H54 (cell line): ENCODE measurements at regions not wholly inside any gene's neighbourhood (a gene's known extent, or its start where the extent isn't known, plus 50 kb on each side); places are given as distances from the start of the nearest gene placed in this dataset.
"Not testable (repeated sequence)": the region's sequence is repeated elsewhere in the genome, so short reads cannot be mapped to it uniquely, and the experiment has no call there.

Experiments
- DNase-seq: peaks from one replicate; pipeline ENCODE4 v3.0.0; 2011; ENCODE audit warnings: low spot score, mixed read lengths; ENCODE audit not compliant: insufficient read length
- FAIRE-seq: peaks from 3 replicates; lab custom pipeline; 2011; peaks lifted over from hg19 to GRCh38; lab: Jason Lieb, UNC
- POLR2A ChIP-seq: IDR thresholded peaks from 2 replicates; pipeline ENCODE4 v1.6.1; 2011; ENCODE audit warnings: low read depth, mild to moderate bottlenecking, low read length

- no peak for TF ChIP-seq POLR2A
- DNase-seq: no peak
- peak; percentile 65 for FAIRE-seq
These were observed 287.8 kb upstream of the DAB2 start for GRCh38 chr5:39712316-39713249.

DNA sequence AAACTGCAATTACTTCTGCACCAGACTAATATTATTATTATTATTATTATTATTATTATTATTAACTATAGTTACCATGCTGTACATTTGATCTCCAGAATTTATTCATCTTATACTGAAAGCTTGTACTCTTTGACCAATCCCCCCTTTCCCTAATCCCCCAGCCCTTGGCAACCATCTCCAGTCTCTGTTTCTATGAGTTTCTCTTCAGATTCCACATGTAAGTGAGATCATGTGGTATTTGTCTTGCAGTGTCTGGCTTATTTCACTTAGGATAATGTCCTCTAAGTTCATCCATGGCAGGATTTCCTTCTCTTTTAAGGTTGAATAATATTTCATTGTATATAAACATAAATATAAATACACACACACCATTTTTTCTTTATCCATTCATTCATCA, 287.0 kb upstream of the DAB2 start:
- DNase-seq (no peak), FAIRE-seq (no peak)

DNA sequence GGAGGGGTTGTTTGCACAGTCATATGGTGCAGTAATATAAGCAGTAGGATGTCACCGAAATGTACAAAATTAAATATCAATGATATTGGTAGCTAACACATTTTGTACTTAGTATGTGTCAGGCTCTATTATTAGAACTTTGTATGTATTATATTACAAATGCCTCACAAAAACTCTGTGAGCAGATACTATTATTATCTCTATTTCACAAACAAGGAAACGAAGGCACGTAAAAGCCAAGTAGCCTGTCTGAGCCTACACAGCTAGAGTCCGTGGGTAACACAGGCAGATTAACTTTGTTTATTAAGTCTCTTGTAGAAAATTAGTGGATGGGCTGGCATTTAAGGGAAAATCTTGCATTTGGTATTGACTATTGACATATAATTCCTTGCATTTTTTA, 284.3 kb upstream of the DAB2 start:
- FAIRE-seq (no peak), DNase-seq (no peak)
- TF ChIP-seq POLR2A: no peak

More for the DNA sequence above, 287.0 kb upstream of the DAB2 start:
- TF ChIP-seq POLR2A: no peak

DNA sequence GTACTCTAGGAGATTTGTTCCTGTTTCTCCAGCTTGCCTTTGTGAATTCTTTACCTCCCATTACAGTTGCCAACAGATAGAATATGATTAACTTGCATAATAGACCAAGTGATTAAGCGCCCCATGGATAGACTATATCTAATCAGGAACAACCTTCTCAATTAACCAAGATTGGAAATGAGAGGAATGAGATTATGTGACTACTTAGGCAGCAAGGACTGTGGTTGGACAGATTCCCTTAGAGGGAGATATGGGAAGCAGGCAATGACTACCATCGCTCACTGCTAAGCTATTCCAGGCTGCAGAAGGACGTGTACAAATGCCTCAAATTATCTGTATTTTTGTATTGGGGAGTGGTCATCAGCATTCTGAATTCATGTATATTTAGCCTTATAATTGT, 278.1 kb upstream of the DAB2 start:
- DNase-seq (no peak), FAIRE-seq (peak; percentile 89)
- TF ChIP-seq POLR2A: no peak

DNA sequence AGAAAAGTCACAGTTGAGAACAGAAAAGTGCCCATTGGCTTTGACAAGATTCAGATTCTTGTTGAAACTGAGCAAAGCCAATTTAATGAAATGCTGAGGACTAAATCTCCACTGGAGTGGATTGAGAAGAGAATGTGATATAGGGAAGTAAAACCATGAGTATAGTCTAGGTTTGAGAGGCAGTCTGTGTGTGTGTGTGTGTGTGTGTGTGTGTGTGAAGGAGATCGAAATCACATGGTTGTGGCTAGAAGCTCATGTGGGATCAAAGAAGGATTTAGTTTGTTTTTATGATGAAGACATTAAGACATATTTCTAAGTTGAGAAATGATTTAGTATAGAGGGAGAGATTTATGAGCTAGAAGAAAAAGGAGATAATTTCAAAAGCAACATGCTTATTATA, 275.7 kb upstream of the DAB2 start:
- no peak for DNase-seq
- no peak for FAIRE-seq
- TF ChIP-seq POLR2A: no peak

DNA sequence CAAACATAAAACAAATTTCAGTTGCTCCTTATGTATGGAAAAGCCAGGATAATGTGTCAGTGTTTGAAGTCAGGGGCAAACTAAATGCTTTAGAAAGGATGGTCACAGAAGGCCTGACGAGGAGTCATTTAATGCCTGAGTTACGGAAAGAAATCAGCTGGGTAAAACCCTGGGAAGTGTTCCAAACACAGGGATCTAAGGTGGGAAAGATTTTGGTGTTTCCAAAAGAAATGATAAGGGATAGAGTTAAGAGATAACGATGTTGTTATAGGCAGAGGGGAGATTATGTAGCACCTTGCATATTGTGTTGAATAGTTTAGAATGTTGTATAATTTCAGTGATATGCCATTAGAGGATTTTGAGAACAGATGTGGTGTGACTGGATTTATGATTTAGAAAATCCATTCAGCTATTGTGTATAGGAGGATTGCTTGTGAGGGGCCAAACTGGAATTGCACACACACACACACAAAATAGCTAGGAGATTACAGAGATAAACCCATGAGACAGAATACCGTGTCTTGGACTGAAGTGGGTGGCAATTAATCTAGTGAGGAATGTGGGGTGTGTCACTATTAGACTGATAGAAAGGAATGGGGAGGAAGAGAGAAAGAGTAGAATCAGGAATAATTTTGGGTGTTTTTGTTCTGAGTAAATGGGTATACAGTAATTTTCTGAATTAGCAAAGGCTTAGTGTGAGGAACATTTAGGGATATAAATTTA, 274.2 kb upstream of the DAB2 start:
- TF ChIP-seq POLR2A: no peak
- FAIRE-seq: no peak
- DNase-seq: no peak

DNA sequence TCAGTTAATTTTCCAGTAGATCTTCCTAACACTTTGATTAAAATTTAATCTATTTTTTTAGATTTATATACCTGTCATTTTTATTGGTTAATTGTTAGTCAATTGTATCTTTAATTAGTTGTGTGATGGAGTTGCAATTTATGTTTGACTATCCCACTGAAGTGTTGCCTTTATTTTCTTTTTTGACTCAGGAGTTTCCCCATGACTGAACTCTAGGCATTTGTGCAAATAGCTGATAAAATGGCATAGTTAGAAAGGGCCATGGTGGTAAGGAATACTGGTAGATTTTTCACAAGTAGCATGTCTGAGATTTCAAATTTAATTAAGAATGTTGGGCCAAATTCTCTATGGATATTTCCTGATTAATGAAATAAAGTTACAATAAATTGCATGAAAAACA, 273.1 kb upstream of the DAB2 start:
- no peak for TF ChIP-seq POLR2A
- FAIRE-seq (no peak), DNase-seq (no peak)

DNA sequence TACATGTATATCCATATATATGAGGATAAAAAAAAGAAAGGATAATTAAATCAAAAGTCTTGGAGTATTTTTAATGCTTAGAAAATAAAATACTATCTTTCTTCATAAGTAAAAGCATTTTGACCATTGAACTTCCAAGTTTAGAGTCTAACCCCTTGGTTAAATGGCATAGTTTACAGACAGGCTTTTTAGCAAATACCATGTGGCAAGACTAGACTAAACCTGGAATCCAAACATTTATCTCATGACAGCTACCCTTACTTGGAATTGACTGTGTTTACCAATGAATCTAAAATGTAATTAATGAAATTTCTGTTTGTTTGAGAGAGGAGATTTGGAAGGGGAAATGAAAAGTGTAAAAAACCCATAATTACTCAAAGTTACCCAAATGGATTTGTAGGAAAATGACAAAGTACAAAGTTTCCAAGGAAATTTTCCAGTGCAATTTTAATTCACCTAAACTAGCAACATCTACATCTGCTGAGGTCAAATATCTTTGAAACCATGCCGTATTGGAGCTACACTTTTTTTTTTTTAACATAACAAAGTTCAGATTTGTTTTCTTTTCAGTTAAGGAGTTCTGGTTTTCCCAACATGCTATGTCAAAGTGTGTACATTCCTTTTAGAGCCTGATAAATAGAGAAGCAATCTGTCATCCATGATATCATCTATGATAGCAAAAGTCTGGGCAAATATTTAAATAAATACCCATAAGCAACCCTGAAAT, 272.1 kb upstream of the DAB2 start:
- peak; percentile 11 for FAIRE-seq
- DNase-seq: no peak
- TF ChIP-seq POLR2A: no peak

DNA sequence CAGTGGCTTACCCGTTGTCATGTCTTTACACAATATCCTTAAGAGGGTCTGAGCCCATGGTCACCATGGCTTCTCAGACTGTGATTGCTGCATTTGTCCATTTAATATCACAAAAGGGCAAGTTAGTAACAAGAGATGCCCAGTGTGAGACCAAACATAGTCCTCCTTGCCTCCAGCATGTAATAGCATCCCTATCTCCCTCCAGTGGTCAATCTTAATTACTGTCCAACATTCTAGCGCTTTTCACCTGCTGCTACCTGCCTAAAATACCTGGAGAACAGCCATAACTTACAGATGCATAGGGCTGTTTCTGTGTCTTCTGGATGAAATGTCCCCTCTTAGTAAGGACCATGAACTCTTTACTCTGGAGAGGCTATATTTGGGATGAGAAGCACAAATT, 267.2 kb upstream of the DAB2 start:
- TF ChIP-seq POLR2A: no peak
- peak; percentile 33 for FAIRE-seq
- no peak for DNase-seq

DNA sequence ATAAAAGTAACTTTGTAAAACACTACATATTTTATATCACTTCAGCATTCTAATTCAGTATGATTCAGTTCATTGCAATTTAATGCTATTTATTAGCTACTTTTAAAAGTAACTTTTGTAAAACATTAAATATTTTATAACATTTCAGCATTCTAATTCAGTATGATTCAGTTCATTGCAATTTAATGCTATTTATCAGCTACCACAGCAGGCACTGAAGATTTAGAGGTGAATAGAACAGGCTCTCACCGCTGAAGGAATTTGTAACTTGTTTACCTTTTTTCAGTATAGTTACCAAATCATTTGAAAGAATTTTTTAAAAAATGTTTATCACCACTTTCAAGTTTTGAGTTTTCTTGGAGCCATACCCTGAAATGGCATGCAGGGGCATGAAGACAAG, 266.4 kb upstream of the DAB2 start:
- no peak for FAIRE-seq
- DNase-seq: no peak
- no peak for TF ChIP-seq POLR2A

DNA sequence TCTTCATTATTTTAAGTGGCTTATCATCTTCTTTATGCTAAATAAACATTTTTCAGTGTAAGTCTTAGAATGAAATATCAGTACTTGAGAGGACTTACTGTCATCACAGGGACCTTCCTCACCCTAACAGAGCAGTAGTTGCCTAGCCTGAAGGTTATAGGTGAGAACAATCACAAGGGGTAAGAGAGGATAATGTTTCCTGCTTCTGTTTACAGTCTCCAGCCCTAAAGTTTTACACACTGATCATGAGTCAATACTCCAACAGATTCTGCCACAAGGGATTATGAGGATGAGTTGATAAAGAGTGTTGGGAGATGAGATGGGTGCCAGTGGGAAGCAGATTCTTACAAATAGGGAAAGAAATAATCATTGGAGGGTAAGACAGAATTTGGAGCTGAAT, 265.1 kb upstream of the DAB2 start:
- DNase-seq (no peak), FAIRE-seq (peak; percentile 11)
- TF ChIP-seq POLR2A: no peak

DNA sequence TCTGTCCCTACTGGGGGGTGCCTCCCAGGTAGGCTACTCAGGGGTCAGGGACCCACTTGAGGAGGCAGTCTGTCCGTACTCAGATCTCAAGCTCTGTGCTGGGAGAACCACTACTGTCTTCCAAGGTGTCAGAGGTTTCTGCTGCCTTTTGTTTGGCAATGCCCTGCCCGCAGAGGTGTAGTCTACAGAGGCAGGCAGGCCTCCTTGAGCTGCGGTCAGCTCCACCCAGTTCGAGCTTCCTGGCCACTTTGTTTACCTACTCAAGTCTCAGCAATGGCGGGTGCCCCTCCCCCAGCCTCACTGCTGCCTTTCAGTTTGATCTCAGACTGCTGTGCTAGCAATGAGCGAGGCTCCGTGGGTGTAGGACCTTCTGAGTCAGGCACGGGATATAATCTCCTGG, 263.1 kb upstream of the DAB2 start:
- not testable (repeated sequence) for DNase-seq, FAIRE-seq

GRCh38 chr5:39680213-39680612, 255.4 kb upstream of the DAB2 start:
- TF ChIP-seq POLR2A: no peak
- DNase-seq: no peak
- no peak for FAIRE-seq

DNA sequence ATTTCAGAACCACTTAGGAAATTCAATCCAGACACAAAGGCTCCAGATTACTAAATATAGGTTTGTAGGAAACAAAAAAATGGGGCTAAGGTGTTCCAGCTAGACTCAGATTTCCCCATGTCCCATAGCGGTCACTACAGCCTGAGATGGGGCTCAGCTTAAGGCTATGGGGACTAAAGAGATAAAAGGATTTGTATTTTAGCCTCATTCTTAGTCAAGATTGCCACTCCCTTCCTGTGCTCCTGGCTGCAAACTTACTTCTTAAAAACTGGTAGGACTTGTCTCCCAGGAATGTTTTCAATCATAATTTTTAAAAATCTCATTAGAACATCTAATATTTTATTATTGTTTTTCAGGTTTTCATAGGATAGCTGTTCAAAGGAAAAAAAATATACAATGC, 253.8 kb upstream of the DAB2 start:
- DNase-seq (no peak), FAIRE-seq (no peak)
- TF ChIP-seq POLR2A: no peak

- DNase-seq: no peak
- peak; percentile 15 for FAIRE-seq
- no peak for TF ChIP-seq POLR2A
These were observed 250.9 kb upstream of the DAB2 start for GRCh38 chr5:39675676-39676075.
